Uterus (tissue), 2 donors: ENCODE measurements at regions not wholly inside any gene's neighbourhood (a gene's known extent, or its start where the extent isn't known, plus 50 kb on each side); places are given as distances from the start of the nearest gene placed in this dataset.

Experiments
- POLR2A ChIP-seq, 2 donors: fragments of 450-650 bp; IDR thresholded peaks; one replicate each; pipeline ENCODE4 v1.6.1; 2016; ENCODE audit warnings: antibody characterized with exemption in 2 of 2, mild to moderate bottlenecking in 1 of 2, moderate library complexity in 1 of 2
- TF ChIP-seq, protein P1 (sequence below), 4 experiments: fragments of 200-600 bp in 2 of 4; fragments of 450-650 bp in 2 of 4; sonication (generic) in 2 of 4; IDR thresholded peaks; one replicate each; pipeline ENCODE4 v1.5.1; 2016 to 2019; ENCODE audit warnings: antibody characterized with exemption in 4 of 4, mild to moderate bottlenecking in 2 of 4, moderate library complexity in 1 of 4

DNA sequence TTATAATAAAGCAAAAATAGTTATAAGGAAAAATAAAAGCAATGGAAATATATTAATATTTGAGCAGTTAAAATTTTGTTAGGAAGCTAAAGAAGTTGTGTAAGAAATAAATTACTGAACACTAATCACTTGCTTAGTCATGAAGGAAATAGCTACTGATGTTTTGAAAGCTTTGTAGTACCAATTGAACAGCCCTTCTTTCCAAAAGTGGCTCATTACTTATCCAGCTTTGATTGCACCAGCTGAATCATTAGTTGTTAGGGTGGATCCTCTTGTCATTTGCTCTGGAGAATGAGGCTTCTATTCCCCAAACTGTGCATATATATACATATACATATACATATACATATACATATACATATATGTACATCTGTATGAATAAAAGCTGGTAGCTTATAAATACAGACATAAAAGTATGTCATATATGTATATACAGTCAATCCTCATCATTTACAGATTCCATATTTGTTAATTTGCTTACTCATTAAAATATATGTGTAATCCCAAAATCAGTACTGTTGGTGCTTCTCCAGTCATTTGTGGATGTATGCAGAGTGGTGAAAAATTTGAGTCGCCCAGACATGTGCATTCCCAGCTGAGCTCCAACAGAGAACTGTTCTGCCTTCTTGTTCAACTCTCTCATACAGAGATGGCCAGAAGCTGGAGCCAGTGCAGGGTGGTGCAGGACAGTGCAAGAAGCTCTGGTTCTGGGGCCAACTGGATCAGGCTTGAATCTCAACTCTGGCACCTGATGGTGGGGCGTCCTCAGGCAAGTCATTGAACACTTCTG, 214.1 kb downstream of the RPAP3 start:
- TF ChIP-seq, protein P1, sequence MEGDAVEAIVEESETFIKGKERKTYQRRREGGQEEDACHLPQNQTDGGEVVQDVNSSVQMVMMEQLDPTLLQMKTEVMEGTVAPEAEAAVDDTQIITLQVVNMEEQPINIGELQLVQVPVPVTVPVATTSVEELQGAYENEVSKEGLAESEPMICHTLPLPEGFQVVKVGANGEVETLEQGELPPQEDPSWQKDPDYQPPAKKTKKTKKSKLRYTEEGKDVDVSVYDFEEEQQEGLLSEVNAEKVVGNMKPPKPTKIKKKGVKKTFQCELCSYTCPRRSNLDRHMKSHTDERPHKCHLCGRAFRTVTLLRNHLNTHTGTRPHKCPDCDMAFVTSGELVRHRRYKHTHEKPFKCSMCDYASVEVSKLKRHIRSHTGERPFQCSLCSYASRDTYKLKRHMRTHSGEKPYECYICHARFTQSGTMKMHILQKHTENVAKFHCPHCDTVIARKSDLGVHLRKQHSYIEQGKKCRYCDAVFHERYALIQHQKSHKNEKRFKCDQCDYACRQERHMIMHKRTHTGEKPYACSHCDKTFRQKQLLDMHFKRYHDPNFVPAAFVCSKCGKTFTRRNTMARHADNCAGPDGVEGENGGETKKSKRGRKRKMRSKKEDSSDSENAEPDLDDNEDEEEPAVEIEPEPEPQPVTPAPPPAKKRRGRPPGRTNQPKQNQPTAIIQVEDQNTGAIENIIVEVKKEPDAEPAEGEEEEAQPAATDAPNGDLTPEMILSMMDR (IDR thresholded peaks at IDR 0.05), result no peak
- no peak for TF ChIP-seq POLR2A (IDR thresholded peaks at IDR 0.05)
